OCI-LY7 (cell line): ENCODE measurements at regions not wholly inside any gene's neighbourhood (a gene's known extent, or its start where the extent isn't known, plus 50 kb on each side); places are given as distances from the start of the nearest gene placed in this dataset.

Source experiments
- BruUV-seq: library from RNA; stranded (reverse); fragments of 400-500 nt; replicated peaks from 2 replicates; lab custom pipeline; 2021; lab: Mats Ljungman, UMichigan
- CTCF ChIA-PET: fragments of 300-600 bp; sonication (Branson Sonifier 250); formaldehyde crosslinking; loops from one replicate; lab custom pipeline; 2022; ENCODE audit warnings: antibody characterized with exemption; ENCODE audit not compliant: unreplicated experiment; lab: Charles Lee
- POLR2A ChIA-PET: fragments of 300-600 bp; sonication (Branson Sonifier 250); formaldehyde crosslinking; loops from one replicate; lab custom pipeline; 2022; ENCODE audit warnings: antibody characterized with exemption; lab: Charles Lee
- DNase-seq: peaks from one replicate; pipeline ENCODE4 v3.0.0-alpha.2; 2015; ENCODE audit warnings: low spot score
- H2AFZ ChIP-seq: fragments of 200-600 bp; sonication (generic), shearing (Covaris generic); 2 replicates; pipeline ENCODE4 v1.6.1; 2014; ENCODE audit warnings: mild to moderate bottlenecking, antibody characterized with exemption, low read length, moderate library complexity
- H3K27ac ChIP-seq: fragments of 200-600 bp; sonication (generic); 2 replicates; pipeline ENCODE4 v1.5.1; 2014; ENCODE audit warnings: mixed run types, low read depth, mild to moderate bottlenecking, moderate library complexity, low read length, inconsistent platforms; ENCODE audit not compliant: poor library complexity, severe bottlenecking
- H3K36me3 ChIP-seq: fragments of 200-600 bp; sonication (generic); 2 replicates; pipeline ENCODE4 v1.6.1; 2014; ENCODE audit warnings: mild to moderate bottlenecking, antibody characterized with exemption, low read length, moderate library complexity, mixed read lengths; ENCODE audit not compliant: insufficient read depth
- H3K4me1 ChIP-seq: fragments of 200-600 bp; sonication (generic); 2 replicates; pipeline ENCODE4 v1.5.1; 2014; ENCODE audit warnings: mild to moderate bottlenecking, low read length; ENCODE audit not compliant: insufficient read depth, poor library complexity, severe bottlenecking
- H3K4me2 ChIP-seq: fragments of 200-600 bp; sonication (generic); 2 replicates; pipeline ENCODE4 v1.6.1; 2014; ENCODE audit warnings: mild to moderate bottlenecking, low read length
- H3K4me3 ChIP-seq: fragments of 200-600 bp; sonication (generic); 2 replicates; pipeline ENCODE4 v1.5.1; 2014; ENCODE audit warnings: mild to moderate bottlenecking, low read depth, low read length; ENCODE audit not compliant: poor library complexity, severe bottlenecking
- H3K79me2 ChIP-seq: fragments of 200-600 bp; sonication (generic); 2 replicates; pipeline ENCODE4 v1.6.1; 2016; ENCODE audit warnings: low read depth, mild to moderate bottlenecking, low read length, moderate library complexity, mixed read lengths; ENCODE audit not compliant: insufficient read depth
- H3K9me2 ChIP-seq: fragments of 200-600 bp; sonication (generic); 2 replicates; pipeline ENCODE4 v1.6.1; 2016; ENCODE audit warnings: mild to moderate bottlenecking, low read length, mixed read lengths; ENCODE audit not compliant: insufficient read depth
- H3K9me3 ChIP-seq: fragments of 200-600 bp; sonication (generic); 2 replicates; pipeline ENCODE4 v1.6.1; 2014; ENCODE audit warnings: mild to moderate bottlenecking, mixed run types, low read length, mixed read lengths
- H4K20me1 ChIP-seq: fragments of 200-600 bp; sonication (generic); 2 replicates; pipeline ENCODE4 v1.6.1; 2014; ENCODE audit warnings: mild to moderate bottlenecking, antibody characterized with exemption, low read length, moderate library complexity, mixed read lengths; ENCODE audit not compliant: insufficient read depth
- CTCF ChIP-seq: fragments of 200-600 bp; sonication (generic); conservative IDR thresholded peaks from 2 replicates; pipeline ENCODE4 v1.5.1; 2014; ENCODE audit warnings: mild to moderate bottlenecking, antibody characterized with exemption, low read length, moderate library complexity, mixed read lengths
- EZH2phosphoT487 ChIP-seq: fragments of 200-600 bp; sonication (generic); IDR thresholded peaks from 2 replicates; pipeline ENCODE4 v1.6.1; 2018; ENCODE audit warnings: low read depth, borderline replicate concordance, mild to moderate bottlenecking, mixed run types, antibody characterized with exemption, low read length, moderate library complexity, mixed read lengths
- intact Hi-C: fragments of 100-400 bp; cut with micrococcal nuclease; formaldehyde crosslinking; loops from one replicate; pipeline ENCODE4 v1.10.0; 2022; ENCODE audit not compliant: unreplicated experiment

- intact Hi-C loops, result no loop called here
- Histone ChIP-seq H3K4me3 (no peak overlapping the region), H3K9me3 (no peaks in the 10 kb centered on the region), H3K79me2 (no peaks in the 10 kb centered on the region), H3K27ac (no peak overlapping the region), H3K4me1 (no peaks in the 10 kb centered on the region), H3K36me3 (no peaks in the 10 kb centered on the region), H4K20me1 (no peaks in the 10 kb centered on the region), H2AFZ (no peak overlapping the region), H3K4me2 (no peak overlapping the region), H3K9me2 (no peaks in the 10 kb centered on the region)
- CTCF ChIA-PET, result no interaction called here
- no peak for TF ChIP-seq CTCF
- no peak for TF ChIP-seq EZH2phosphoT487
- DNase-seq, result no peak
- POLR2A ChIA-PET, result no interaction called here
- BruUV-seq, result no TSS peak
These were observed 372.1 kb downstream of the ACTL7B start for GRCh38 chr9:108483676-108484075.

- Histone ChIP-seq H3K27ac (no peak overlapping the region), H3K79me2 (no peaks in the 10 kb centered on the region), H3K4me3 (no peak overlapping the region), H3K36me3 (no peaks in the 10 kb centered on the region), H3K9me3 (no peaks in the 10 kb centered on the region), H2AFZ (no peak overlapping the region), H4K20me1 (no peaks in the 10 kb centered on the region), H3K4me1 (no peaks in the 10 kb centered on the region), H3K9me2 (no peaks in the 10 kb centered on the region), H3K4me2 (no peak overlapping the region)
- no peak for DNase-seq
- ChIA-PET POLR2A (interaction anchor here (0.8 kb wide), 1 partner anchor 94 kb away, joined by 3 read pairs; no protein-coding TSS in a partner anchor), CTCF (no interaction called here)
- intact Hi-C loops, result no loop called here
- TF ChIP-seq EZH2phosphoT487 (no peak), CTCF (no peak)
- no TSS peak for BruUV-seq
These were observed 375.7 kb downstream of the ACTL7B start for GRCh38 chr9:108479989-108480652.
